ENCODE measurements at regions not wholly inside any gene's neighbourhood (a gene's known extent, or its start where the extent isn't known, plus 50 kb on each side); places are given as distances from the start of the nearest gene placed in this dataset.

GRCh38 chr5:105767267-105767666 is 1903.5 kb downstream of the EFNA5 start:
- no peaks in the 10 kb centered on the region for H3K27me3 Mint-ChIP-seq (ENCODE audit: low read depth, poor library complexity)
- H3K4me1 Mint-ChIP-seq: no peaks in the 10 kb centered on the region
- no peak for DNase-seq
- H3K9me3 Mint-ChIP-seq: peaks cover 16% of the 10 kb centered on the region
- no peaks in the 10 kb centered on the region for H3K36me3 Mint-ChIP-seq (ENCODE audit: low read depth)
- no peak overlapping the region for H3K4me3 Mint-ChIP-seq
- TF ChIP-seq CTCF (IDR thresholded peaks at IDR 0.05): no peak
- no peak overlapping the region for H3K27ac Mint-ChIP-seq

GRCh38 chr5:105762728-105763127 is 1908.0 kb downstream of the EFNA5 start:
- Mint-ChIP-seq H3K27ac (no peak overlapping the region), H3K36me3 (ENCODE audit: low read depth) (no peaks in the 10 kb centered on the region), H3K27me3 (ENCODE audit: low read depth, poor library complexity) (no peaks in the 10 kb centered on the region), H3K4me3 (no peak overlapping the region), H3K9me3 (peaks cover 33% of the 10 kb centered on the region), H3K4me1 (no peaks in the 10 kb centered on the region)
- no peak for TF ChIP-seq CTCF (IDR thresholded peaks at IDR 0.05)
- DNase-seq: no peak

- Mint-ChIP-seq H3K4me1 (no peaks in the 10 kb centered on the region), H3K4me3 (no peak overlapping the region), H3K27me3 (ENCODE audit: low read depth, poor library complexity) (no peaks in the 10 kb centered on the region), H3K27ac (no peak overlapping the region), H3K36me3 (ENCODE audit: low read depth) (no peaks in the 10 kb centered on the region), H3K9me3 (peaks cover 9% of the 10 kb centered on the region)
- no peak for TF ChIP-seq CTCF (IDR thresholded peaks at IDR 0.05)
- DNase-seq: no peak
Observed at GRCh38 chr5:105754056-105754455, 1916.7 kb downstream of the EFNA5 start.

- no peak overlapping the region for H3K4me3 Mint-ChIP-seq
- H3K27ac Mint-ChIP-seq: no peak overlapping the region
- TF ChIP-seq CTCF (IDR thresholded peaks at IDR 0.05): no peak
- no peaks in the 10 kb centered on the region for H3K36me3 Mint-ChIP-seq (ENCODE audit: low read depth)
- H3K27me3 Mint-ChIP-seq (ENCODE audit: low read depth, poor library complexity): no peaks in the 10 kb centered on the region
- H3K9me3 Mint-ChIP-seq: peaks cover 3% of the 10 kb centered on the region
- DNase-seq: no peak
- no peaks in the 10 kb centered on the region for H3K4me1 Mint-ChIP-seq
Observed at GRCh38 chr5:105752801-105753200, 1917.9 kb downstream of the EFNA5 start.

- peaks cover 3% of the 10 kb centered on the region for H3K9me3 Mint-ChIP-seq
- no peaks in the 10 kb centered on the region for H3K27me3 Mint-ChIP-seq (ENCODE audit: low read depth, poor library complexity)
- H3K4me3 Mint-ChIP-seq: no peak overlapping the region
- DNase-seq: no peak
- no peak for TF ChIP-seq CTCF (IDR thresholded peaks at IDR 0.05)
- no peaks in the 10 kb centered on the region for H3K4me1 Mint-ChIP-seq
- no peak overlapping the region for H3K27ac Mint-ChIP-seq
- no peaks in the 10 kb centered on the region for H3K36me3 Mint-ChIP-seq (ENCODE audit: low read depth)
Observed at GRCh38 chr5:105751908-105752307, 1918.8 kb downstream of the EFNA5 start.

GRCh38 chr5:105745111-105745510 is 1925.6 kb downstream of the EFNA5 start:
- Mint-ChIP-seq H3K36me3 (ENCODE audit: low read depth) (no peaks in the 10 kb centered on the region), H3K4me3 (no peak overlapping the region), H3K27ac (no peak overlapping the region), H3K4me1 (no peaks in the 10 kb centered on the region), H3K27me3 (ENCODE audit: low read depth, poor library complexity) (no peaks in the 10 kb centered on the region), H3K9me3 (peaks cover 3% of the 10 kb centered on the region)
- TF ChIP-seq CTCF (IDR thresholded peaks at IDR 0.05): no peak
- no peak for DNase-seq

Data from nephron progenitor cell (in vitro differentiated cells).